Colonic mucosa (tissue), 4 donors: ENCODE measurements at regions not wholly inside any gene's neighbourhood (a gene's known extent, or its start where the extent isn't known, plus 50 kb on each side); places are given as distances from the start of the nearest gene placed in this dataset.
A peak's percentile ranks its signal among the peaks of the same experiment; 100 is the strongest.

Experiments
- DNase-seq: peaks from one replicate; pipeline ENCODE4 v3.0.0-alpha.2; 2020
- H3K27ac ChIP-seq: fragments of 200-600 bp; one replicate; pipeline ENCODE4 v1.8.0; 2021
- H3K27me3 ChIP-seq: fragments of 200-600 bp; one replicate; pipeline ENCODE4 v1.8.0; 2021
- H3K36me3 ChIP-seq: fragments of 200-600 bp; one replicate; pipeline ENCODE4 v1.8.0; 2021
- H3K4me1 ChIP-seq: fragments of 200-600 bp; one replicate; pipeline ENCODE4 v1.8.0; 2021; ENCODE audit warnings: mild to moderate bottlenecking
- H3K4me3 ChIP-seq: fragments of 200-600 bp; one replicate; pipeline ENCODE4 v1.8.0; 2021
- H3K9ac ChIP-seq, 2 donors: one replicate each; pipeline ENCODE4 v1.7.0; 2013; ENCODE audit warnings: control low read depth in 2 of 2, low read depth in 2 of 2, low read length in 2 of 2
- H3K9me3 ChIP-seq: fragments of 200-600 bp; one replicate; pipeline ENCODE4 v1.8.0; 2021
- CTCF ChIP-seq: fragments of 200-600 bp; IDR thresholded peaks from one replicate; pipeline ENCODE4 v1.8.0; 2022; ENCODE audit warnings: antibody characterized with exemption, mild to moderate bottlenecking
- intact Hi-C: fragments of 100-400 bp; cut with DNase I; formaldehyde crosslinking; loops from one replicate; pipeline ENCODE4 v1.14.1; 2022
- donor health status: healthy.
- donor health status: DM: no; HTN: no; CAD: no.
- donor health status: DM: no; HTN: no; CAD: no.

GRCh38 chr4:138689187-138689586, 326.4 kb upstream of the NOCT start:
- DNase-seq = no peak
- Histone ChIP-seq H3K27me3 (no peaks in the 10 kb centered on the region), H3K4me1 (no peaks in the 10 kb centered on the region), H3K9me3 (no peaks in the 10 kb centered on the region), H3K4me3 (no peak overlapping the region), H3K27ac (no peak overlapping the region), H3K36me3 (no peaks in the 10 kb centered on the region), H3K9ac (no peak overlapping the region)
- TF ChIP-seq CTCF = no peak
- intact Hi-C loops = loop anchor here (10.0 kb wide), 3 partner anchors 186 to 864 kb away; no protein-coding TSS in a partner anchor

GRCh38 chr4:138688408-138689085, 327.0 kb upstream of the NOCT start:
- TF ChIP-seq CTCF = no peak
- intact Hi-C loops = loop anchor here (10.0 kb wide), 3 partner anchors 186 to 864 kb away; no protein-coding TSS in a partner anchor
- Histone ChIP-seq H3K27me3 (no peaks in the 10 kb centered on the region), H3K4me3 (no peak overlapping the region), H3K36me3 (no peaks in the 10 kb centered on the region), H3K9me3 (no peaks in the 10 kb centered on the region), H3K9ac (no peak overlapping the region), H3K27ac (no peak overlapping the region), H3K4me1 (no peaks in the 10 kb centered on the region)
- no peak for DNase-seq

GRCh38 chr4:138686106-138686835, 329.3 kb upstream of the NOCT start:
- no peak overlapping the region for H3K9ac ChIP-seq
- TF ChIP-seq CTCF = no peak
- intact Hi-C loops = loop anchor here (10.0 kb wide), 3 partner anchors 189 to 861 kb away; no protein-coding TSS in a partner anchor

GRCh38 chr4:138685316-138685715, 330.3 kb upstream of the NOCT start:
- H3K36me3 ChIP-seq = no peaks in the 10 kb centered on the region
- no peak overlapping the region for H3K27ac ChIP-seq
- intact Hi-C loops = loop anchor here (10.0 kb wide), 3 partner anchors 189 to 861 kb away; no protein-coding TSS in a partner anchor
- no peak overlapping the region for H3K9ac ChIP-seq
- DNase-seq = no peak
- no peaks in the 10 kb centered on the region for H3K27me3 ChIP-seq
- no peaks in the 10 kb centered on the region for H3K4me1 ChIP-seq
- no peak for TF ChIP-seq CTCF
- no peak overlapping the region for H3K4me3 ChIP-seq
- H3K9me3 ChIP-seq = no peaks in the 10 kb centered on the region

More at GRCh38 chr4:138686106-138686835, 329.3 kb upstream of the NOCT start:
- H3K36me3 ChIP-seq = no peaks in the 10 kb centered on the region
- no peaks in the 10 kb centered on the region for H3K27me3 ChIP-seq
- DNase-seq = no peak
- H3K9me3 ChIP-seq = no peaks in the 10 kb centered on the region
- no peak overlapping the region for H3K4me3 ChIP-seq
- H3K4me1 ChIP-seq = no peaks in the 10 kb centered on the region
- H3K27ac ChIP-seq = no peak overlapping the region

- Histone ChIP-seq H3K36me3 (no peaks in the 10 kb centered on the region), H3K27ac (no peak overlapping the region)
- TF ChIP-seq CTCF = peak; percentile 94
These were observed 334.5 kb upstream of the NOCT start for GRCh38 chr4:138680989-138681604.

More at GRCh38 chr4:138680989-138681604, 334.5 kb upstream of the NOCT start:
- Histone ChIP-seq H3K9me3 (no peaks in the 10 kb centered on the region), H3K4me1 (no peaks in the 10 kb centered on the region), H3K4me3 (no peak overlapping the region), H3K27me3 (no peaks in the 10 kb centered on the region), H3K9ac (no peak overlapping the region)
- DNase-seq = peak; percentile 77
- intact Hi-C loops = loop anchor here (5.0 to 10.0 kb wide), 5 partner anchors 194 to 856 kb away; no protein-coding TSS in a partner anchor
